HepG2 (cell line): ENCODE measurements at regions not wholly inside any gene's neighbourhood (a gene's known extent, or its start where the extent isn't known, plus 50 kb on each side); places are given as distances from the start of the nearest gene placed in this dataset.

ENCODE experiments used
- ATAC-seq: fragments of 200-7000 bp; cut with Tn5 transposase; 3 replicates; pipeline ENCODE4 v1.9.1; 2020; ENCODE audit warnings: mild to moderate bottlenecking, moderate library complexity
- BruUV-seq: library from RNA; stranded (reverse); fragments of 400-500 nt; replicated peaks from 2 replicates; lab custom pipeline; 2021; lab: Mats Ljungman, UMichigan
- CTCF ChIA-PET: fragments of 300-600 bp; formaldehyde crosslinking; extraction: SDS; loops from one replicate; lab custom pipeline; 2021; ENCODE audit warnings: low total read pairs, inconsistent platforms, low intra/inter-chr PET ratio; lab: Yijun Ruan, JAX
- POLR2A ChIA-PET: fragments of 350-600 bp; sonication (Branson Sonifier 250); formaldehyde crosslinking; loops from one replicate; lab custom pipeline; 2020; ENCODE audit warnings: antibody characterized with exemption, inconsistent platforms; lab: Yijun Ruan, JAX
- DNase-seq: peaks from one replicate; pipeline ENCODE4 v3.0.0-alpha.2; 2015; ENCODE audit warnings: low spot score
- FAIRE-seq: peaks from 3 replicates; lab custom pipeline; 2011; peaks lifted over from hg19 to GRCh38; lab: Jason Lieb, UNC
- H2AFZ ChIP-seq: one replicate; pipeline ENCODE4 v1.6.1; 2011; ENCODE audit warnings: low read length, inconsistent platforms
- H3K27ac ChIP-seq: fragments of 300-600 bp; 3 replicates; pipeline ENCODE4 v1.8.0; 2011; ENCODE audit warnings: mixed run types, mild to moderate bottlenecking, mixed read lengths, low read length, inconsistent platforms; ENCODE audit not compliant: insufficient read depth; ENCODE audit errors: extremely low read length
- H3K27me3 ChIP-seq, 2 experiments: fragments of 200-600 bp in 1 of 2; 2 replicates in 1 of 2; 3 replicates in 1 of 2; pipeline versions ENCODE4 v1.6.0 to v1.8.0; 2011; ENCODE audit warnings: low read length in 2 of 2, mild to moderate bottlenecking in 2 of 2, moderate library complexity in 2 of 2, inconsistent platforms in 1 of 2; ENCODE audit not compliant: insufficient read depth in 2 of 2, control insufficient read depth in 1 of 2
- H3K36me3 ChIP-seq, 2 experiments: fragments of 200-600 bp in 1 of 2; replicated peaks in 1 of 2; 2 replicates in 1 of 2; 3 replicates in 1 of 2; pipeline versions ENCODE4 v1.5.1 to v1.8.0; 2011; ENCODE audit warnings: low read length in 2 of 2, inconsistent platforms in 1 of 2; ENCODE audit not compliant: insufficient read depth in 2 of 2, control insufficient read depth in 1 of 2
- H3K4me1 ChIP-seq: 2 replicates; pipeline ENCODE4 v1.5.1; 2012; ENCODE audit warnings: low read length, inconsistent platforms; ENCODE audit not compliant: insufficient read depth
- H3K4me2 ChIP-seq: 2 replicates; pipeline ENCODE4 v1.6.0; 2011; ENCODE audit warnings: low read depth, low read length, inconsistent platforms
- H3K4me3 ChIP-seq, 3 experiments: fragments of 200-600 bp in 1 of 3; sonication (generic), shearing (Covaris generic) in 1 of 3; replicated peaks in 1 of 3; 2 replicates each; pipeline ENCODE4 v1.5.1; 2011 to 2016; ENCODE audit warnings: low read length in 3 of 3, inconsistent platforms in 2 of 3, low read depth in 2 of 3, mild to moderate bottlenecking in 2 of 3, control low read depth in 1 of 3, mixed read lengths in 1 of 3; ENCODE audit not compliant: insufficient read depth in 1 of 3
- H3K79me2 ChIP-seq: one replicate; pipeline ENCODE4 v1.6.1; 2011; ENCODE audit warnings: low read length, inconsistent platforms; ENCODE audit not compliant: insufficient read depth
- H3K9ac ChIP-seq: 2 replicates; pipeline ENCODE4 v1.6.0; 2011; ENCODE audit warnings: mild to moderate bottlenecking, low read depth, low read length, inconsistent platforms; ENCODE audit not compliant: insufficient read depth
- H3K9me3 ChIP-seq: 2 replicates; pipeline ENCODE4 v1.5.1; 2012; ENCODE audit warnings: mild to moderate bottlenecking, low read length
- H4K20me1 ChIP-seq: 2 replicates; pipeline ENCODE4 v1.6.0; 2011; ENCODE audit warnings: inconsistent platforms, mild to moderate bottlenecking, low read length, moderate library complexity; ENCODE audit not compliant: insufficient read depth
- ADNP ChIP-seq: sonication (generic); formaldehyde crosslinking; IDR thresholded peaks from 2 replicates; pipeline ENCODE4 v1.4.0; 2020; ENCODE audit warnings: missing genetic modification reagents
- ATF1 ChIP-seq: IDR thresholded peaks from 2 replicates; pipeline ENCODE4 v1.6.1; 2016; ENCODE audit warnings: mild to moderate bottlenecking, control low read depth
- CSRNP2 ChIP-seq: sonication (generic); formaldehyde crosslinking; conservative IDR thresholded peaks from 2 replicates; pipeline ENCODE4 v1.8.0; 2022; ENCODE audit warnings: low read depth, missing genetic modification reagents
- CTCF ChIP-seq: sonication (generic); formaldehyde crosslinking; IDR thresholded peaks from 2 replicates; pipeline ENCODE4 v1.5.0; 2020; ENCODE audit warnings: mild to moderate bottlenecking, missing genetic modification reagents, moderate library complexity
- ERF ChIP-seq: IDR thresholded peaks from 2 replicates; pipeline ENCODE4 v1.6.1; 2018; ENCODE audit warnings: missing biosample characterization, missing genetic modification reagents
- FOXA3 ChIP-seq: IDR thresholded peaks from 2 replicates; pipeline ENCODE4 v1.6.1; 2016; ENCODE audit warnings: missing genetic modification reagents, missing compliant biosample characterization
- MAFK ChIP-seq, 2 experiments: IDR thresholded peaks in 1 of 2; conservative IDR thresholded peaks in 1 of 2; 2 replicates each; pipeline ENCODE4 v1.6.1; 2011; ENCODE audit warnings: improper control_type of control experiment in 2 of 2, low read length in 2 of 2
- MED13 ChIP-seq: sonication (generic); formaldehyde crosslinking; IDR thresholded peaks from 2 replicates; pipeline ENCODE4 v1.5.0; 2020; ENCODE audit warnings: missing genetic modification reagents
- NFIC ChIP-seq: IDR thresholded peaks from 2 replicates; pipeline ENCODE4 v1.6.1; 2012; ENCODE audit warnings: mild to moderate bottlenecking, low read length, inconsistent platforms
- SUZ12 ChIP-seq: fragments of 150-350 bp; IDR thresholded peaks from 2 replicates; pipeline ENCODE4 v1.6.1; 2014; ENCODE audit warnings: low read depth, low read length
- ZBTB33 ChIP-seq: sonication (generic); formaldehyde crosslinking; IDR thresholded peaks from 2 replicates; pipeline ENCODE4 v1.4.0; 2020; ENCODE audit warnings: missing genetic modification reagents
- ZBTB8A ChIP-seq: sonication (generic); formaldehyde crosslinking; IDR thresholded peaks from 2 replicates; pipeline ENCODE4 v1.4.0; 2020; ENCODE audit warnings: mild to moderate bottlenecking, low read depth, missing genetic modification reagents, borderline replicate concordance
- ZNF276 ChIP-seq: sonication (generic); formaldehyde crosslinking; IDR thresholded peaks from 2 replicates; pipeline ENCODE4 v1.4.0; 2020; ENCODE audit warnings: mild to moderate bottlenecking, low read depth, missing genetic modification reagents
- ZNF430 ChIP-seq: sonication (generic); formaldehyde crosslinking; IDR thresholded peaks from 2 replicates; pipeline ENCODE4 v1.9.0; 2021; ENCODE audit warnings: mild to moderate bottlenecking, missing genetic modification reagents
- ZNF546 ChIP-seq: sonication (generic); formaldehyde crosslinking; conservative IDR thresholded peaks from 2 replicates; pipeline ENCODE4 v1.8.1; 2023; ENCODE audit warnings: mild to moderate bottlenecking, missing genetic modification reagents
- WGBS: methylation state at CpG from one replicate; pipeline ENCODE4 v1.1.6; 2017; ENCODE audit warnings: low lambda C conversion rate; 5-methylcytosine and 5-hydroxymethylcytosine counted together
- in situ Hi-C: cut with HindIII; loops from 2 replicates; pipeline ENCODE4 v1.10.0; 2017; ENCODE audit warnings: low pct_unique_long_range_greater_than_20kb; ENCODE audit not compliant: extremely low pct_ligation_motif_present
- intact Hi-C: fragments of 100-400 bp; cut with micrococcal nuclease; formaldehyde crosslinking; loops from one replicate; pipeline ENCODE4 v1.10.0; 2022; ENCODE audit not compliant: unreplicated experiment

- no peaks in the 10 kb centered on the region for H3K79me2 ChIP-seq
- H3K4me1 ChIP-seq: no peaks in the 10 kb centered on the region
- no peak overlapping the region for H3K9ac ChIP-seq
- no TSS peak for BruUV-seq
- H3K27ac ChIP-seq: no peak overlapping the region
- POLR2A ChIA-PET: no interaction called here
- no peak for DNase-seq
- H3K27me3 ChIP-seq: peaks cover 0 to 6% of the 10 kb centered on the region in 2 experiments; a peak in 3 of 5 replicates
- H3K36me3 ChIP-seq: no peaks in the 10 kb centered on the region
- no peaks in the 10 kb centered on the region for H3K9me3 ChIP-seq
- intact Hi-C loops (no loop called here), in situ Hi-C loops (no loop called here)
- H3K4me3 ChIP-seq: no peak overlapping the region
- CTCF ChIA-PET: no interaction called here
- no peak overlapping the region for H3K4me2 ChIP-seq
- no peaks in the 10 kb centered on the region for H4K20me1 ChIP-seq
- FAIRE-seq: no peak
- 9% methylated on average over 7 of the region's 7 CpGs for WGBS
- TF ChIP-seq ZNF276 (CRISPR knock-in tag) (no peak), MED13 (CRISPR knock-in tag) (no peak), CSRNP2 (CRISPR knock-in tag) (no peak), CTCF (CRISPR knock-in tag) (no peak), ZBTB8A (CRISPR knock-in tag) (no peak), ATF1 (CRISPR knock-in tag) (no peak), ZNF546 (CRISPR knock-in tag) (no peak), FOXA3 (CRISPR knock-in tag) (no peak), NFIC (no peak), MAFK (conservative IDR thresholded peaks at IDR 0.05 in 1 of 2, IDR thresholded peaks at IDR 0.05 in 1 of 2; ENCODE audit: low read length in 2 of 2) (no peak), ZBTB33 (CRISPR knock-in tag) (no peak), ADNP (no peak), ERF (CRISPR knock-in tag) (no peak), ZNF430 (CRISPR knock-in tag) (no peak), SUZ12 (no peak)
- no peak for ATAC-seq
- H2AFZ ChIP-seq: no peak overlapping the region
These were observed 333.5 kb downstream of the RRAGC start for GRCh38 chr1:38526046-38526445.
